Activated gamma-delta T cell treated with anti-CD3 and anti-CD28 coated beads, Interleukin-2, amount 50 U/mL, for 16 hours (primary cell): ENCODE measurements at regions not wholly inside any gene's neighbourhood (a gene's known extent, or its start where the extent isn't known, plus 50 kb on each side); places are given as distances from the start of the nearest gene placed in this dataset.
"Not testable (repeated sequence)": the region's sequence is repeated elsewhere in the genome, so short reads cannot be mapped to it uniquely, and the experiment has no call there.

Source experiments
- DNase-seq: peaks from one replicate; pipeline ENCODE4 v3.0.0-alpha.2; 2020; ENCODE audit warnings: low read depth

DNA sequence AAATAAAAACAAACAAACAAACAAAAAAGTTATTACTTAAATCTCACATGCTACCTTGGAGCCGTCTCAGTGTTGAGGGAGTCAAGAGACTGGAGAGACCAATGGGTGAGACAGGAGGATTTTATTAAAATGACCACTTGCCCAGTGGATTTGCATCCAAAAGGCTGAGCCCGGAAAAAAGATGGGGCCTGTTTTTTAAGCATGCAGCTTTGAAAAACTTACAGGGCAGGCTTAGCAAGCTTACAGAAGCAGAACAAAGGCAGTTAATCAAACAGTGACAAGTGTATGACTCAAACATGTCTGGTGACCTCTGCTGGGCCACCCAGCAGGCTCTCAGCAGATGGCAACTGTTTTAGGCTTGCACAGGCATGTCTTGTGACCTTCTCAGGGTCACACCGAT lies 82.5 kb downstream of the POTEH start:
- not testable (repeated sequence) for DNase-seq

GRCh38 chr22:15775118-15775517 lies 85.3 kb downstream of the POTEH start:
- not testable (repeated sequence) for DNase-seq

DNA sequence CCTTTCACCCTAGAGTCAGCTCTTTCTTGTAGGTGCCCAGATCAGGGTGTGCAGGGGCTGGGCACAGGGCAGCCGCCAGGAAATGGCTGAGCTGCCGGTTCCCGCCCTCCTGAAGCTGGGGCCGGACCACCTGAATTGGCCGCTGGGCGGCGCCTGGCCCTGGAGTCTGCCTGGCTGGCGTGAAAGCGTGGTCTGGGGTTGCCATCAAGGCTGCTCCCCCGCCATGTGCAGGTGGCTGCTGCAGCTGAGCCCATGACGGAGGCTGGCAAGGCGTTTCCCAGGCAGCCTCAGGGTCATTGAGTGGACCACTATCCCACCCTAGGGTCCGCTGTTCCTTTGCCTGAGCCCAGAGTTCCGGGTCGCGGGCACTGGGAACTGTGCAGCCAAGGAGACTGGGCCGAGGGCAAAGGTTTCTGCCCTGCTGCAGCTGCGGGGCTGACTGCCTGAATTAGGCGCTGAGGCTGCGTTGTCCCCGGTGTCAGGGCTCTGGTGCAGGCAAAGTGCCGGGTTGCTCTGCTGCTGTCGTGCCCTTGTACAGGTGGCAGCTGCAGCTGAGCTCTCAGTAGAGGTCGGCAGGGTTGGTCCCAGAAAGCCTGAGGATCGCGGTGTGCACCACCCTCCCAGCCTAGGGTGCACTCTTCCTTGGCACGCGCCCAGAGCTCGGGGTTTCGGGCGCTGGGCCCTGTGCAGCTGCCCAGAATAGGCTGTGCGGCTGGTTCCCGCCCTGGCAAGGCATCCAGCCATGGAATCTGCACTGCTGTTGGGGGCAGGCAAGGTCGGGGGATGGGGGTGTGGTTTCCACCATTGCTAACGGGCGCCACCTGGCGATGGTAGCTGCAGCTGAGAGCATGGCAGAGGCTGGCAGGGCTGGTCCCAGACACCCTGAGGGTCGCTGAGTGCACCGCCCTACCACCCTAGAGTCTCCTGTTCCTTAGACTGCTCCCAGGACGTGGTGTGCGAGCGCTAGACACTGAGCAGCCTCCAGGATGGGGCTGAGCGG lies 86.1 kb downstream of the POTEH start:
- DNase-seq, result not testable (repeated sequence)

GRCh38 chr22:15776727-15777126 lies 86.9 kb downstream of the POTEH start:
- DNase-seq, result not testable (repeated sequence)

- DNase-seq, result not testable (repeated sequence)
Measured at GRCh38 chr22:15777150-15777549, 87.3 kb downstream of the POTEH start.

DNA sequence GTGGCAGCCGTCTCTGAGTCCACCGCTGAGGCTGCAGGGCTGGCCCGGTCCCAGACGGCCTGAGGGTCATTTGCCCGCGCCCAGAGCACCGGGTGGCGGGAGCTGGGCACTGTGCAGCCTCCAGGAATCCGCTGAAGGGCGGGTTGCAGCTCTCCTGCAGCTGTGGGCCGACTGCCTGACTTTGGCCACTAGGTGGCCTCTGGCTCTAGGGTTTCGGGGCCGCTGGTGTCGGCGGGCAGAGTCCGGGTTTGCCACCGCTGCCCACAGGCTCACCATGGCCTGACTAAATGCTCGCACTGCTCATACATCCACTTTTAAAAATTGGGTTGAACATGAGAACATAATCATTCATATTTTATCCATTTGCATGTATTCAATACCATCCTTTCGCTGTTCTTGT lies 87.7 kb downstream of the POTEH start:
- not testable (repeated sequence) for DNase-seq

GRCh38 chr22:15778366-15778765 lies 88.5 kb downstream of the POTEH start:
- not testable (repeated sequence) for DNase-seq

- DNase-seq, result not testable (repeated sequence)
Measured at GRCh38 chr22:15781652-15782051, 91.8 kb downstream of the POTEH start.

GRCh38 chr22:15782933-15783332 lies 93.1 kb downstream of the POTEH start:
- not testable (repeated sequence) for DNase-seq

GRCh38 chr22:15784383-15785085 lies 94.7 kb downstream of the POTEH start:
- DNase-seq, result not testable (repeated sequence)

GRCh38 chr22:15786942-15787733 lies 97.3 kb downstream of the POTEH start:
- DNase-seq, result not testable (repeated sequence)

DNA sequence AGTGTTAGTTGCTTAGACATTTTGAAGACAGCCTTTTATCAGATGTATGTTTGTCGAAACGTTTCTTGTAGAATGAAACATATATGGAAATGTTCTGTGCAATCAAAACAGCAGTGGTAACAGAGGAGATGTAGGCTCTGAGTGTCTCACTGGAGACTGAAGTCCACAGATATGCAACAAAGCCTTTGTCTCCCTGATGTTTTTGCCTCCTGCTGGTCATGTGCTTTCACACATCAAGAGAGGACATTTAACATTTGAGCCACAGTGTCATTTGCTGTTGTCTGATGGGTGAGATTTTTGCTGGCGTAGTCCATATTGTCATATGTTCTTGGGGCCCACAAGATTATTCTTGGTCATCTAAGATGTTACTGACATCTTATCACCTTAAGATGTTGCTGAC lies 101.7 kb downstream of the POTEH start:
- DNase-seq, result not testable (repeated sequence)

DNA sequence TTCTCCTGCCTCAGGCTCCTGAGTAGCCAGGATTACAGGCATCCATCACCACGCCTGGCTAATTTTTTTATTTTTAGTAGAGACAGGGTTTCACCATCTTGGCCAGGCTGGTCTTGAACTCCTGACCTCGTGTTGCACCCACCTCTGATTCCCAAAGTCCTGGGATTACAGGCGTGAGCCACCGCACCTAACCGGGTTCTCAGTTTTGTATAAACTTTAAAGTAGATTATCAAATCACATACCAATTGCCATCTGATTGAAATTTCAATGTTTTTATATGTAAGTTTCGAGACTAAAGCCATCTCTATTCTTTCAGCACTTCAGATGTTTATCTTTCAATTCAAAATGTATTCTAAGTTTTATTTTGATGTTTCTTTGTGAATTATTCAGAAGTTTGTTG lies 110.1 kb downstream of the POTEH start:
- not testable (repeated sequence) for DNase-seq

- DNase-seq, result not testable (repeated sequence)
Measured at GRCh38 chr22:15811141-15811540, 121.3 kb downstream of the POTEH start.

GRCh38 chr22:15815783-15816182 lies 126.0 kb downstream of the POTEH start:
- not testable (repeated sequence) for DNase-seq

GRCh38 chr22:15816470-15816869 lies 126.6 kb downstream of the POTEH start:
- DNase-seq, result not testable (repeated sequence)

GRCh38 chr22:15817264-15817663 lies 127.4 kb downstream of the POTEH start:
- DNase-seq, result not testable (repeated sequence)

DNA sequence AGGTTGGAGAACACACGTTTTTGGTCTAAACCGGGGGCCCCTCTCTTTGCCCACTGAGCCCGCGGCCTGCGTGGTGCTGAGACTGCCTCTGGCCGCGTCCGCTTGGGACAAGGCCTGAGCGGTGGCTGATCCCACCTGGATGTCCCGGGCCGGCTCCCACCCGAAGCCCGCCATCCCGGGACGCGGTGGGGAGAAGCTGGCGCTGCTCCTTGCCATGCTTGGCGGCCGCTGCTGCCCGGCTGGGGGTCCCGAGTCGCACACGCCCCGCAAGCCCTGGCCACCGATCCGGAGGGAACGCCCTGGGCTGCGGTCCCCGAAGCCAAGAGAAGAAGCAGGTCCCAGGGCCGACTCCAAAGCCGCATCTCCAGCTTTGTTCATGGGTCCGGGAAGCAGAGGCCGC lies 130.1 kb downstream of the POTEH start:
- DNase-seq, result not testable (repeated sequence)

GRCh38 chr22:15821088-15821487 lies 131.3 kb downstream of the POTEH start:
- not testable (repeated sequence) for DNase-seq

- not testable (repeated sequence) for DNase-seq
Measured at GRCh38 chr22:15822001-15822400, 132.2 kb downstream of the POTEH start.

DNA sequence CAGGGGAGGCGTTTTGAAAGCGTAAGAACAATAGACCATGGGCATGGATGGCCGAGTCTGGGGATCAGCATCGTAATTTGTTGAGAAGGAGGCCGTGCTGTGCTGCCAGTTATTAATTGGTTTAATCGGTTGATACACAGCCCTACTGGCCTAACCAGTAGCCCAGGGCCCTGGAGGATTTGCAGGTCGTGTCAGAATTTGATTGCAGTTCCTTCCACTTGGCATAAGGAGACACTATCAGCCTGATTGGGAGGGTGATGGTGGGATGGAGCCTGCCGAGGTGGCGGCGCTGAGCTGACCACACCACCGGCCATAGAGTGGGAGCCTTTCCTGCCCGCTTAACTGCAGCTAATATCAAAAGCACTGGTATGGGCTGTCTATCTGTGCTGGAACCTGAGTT lies 133.4 kb downstream of the POTEH start:
- DNase-seq, result not testable (repeated sequence)

DNA sequence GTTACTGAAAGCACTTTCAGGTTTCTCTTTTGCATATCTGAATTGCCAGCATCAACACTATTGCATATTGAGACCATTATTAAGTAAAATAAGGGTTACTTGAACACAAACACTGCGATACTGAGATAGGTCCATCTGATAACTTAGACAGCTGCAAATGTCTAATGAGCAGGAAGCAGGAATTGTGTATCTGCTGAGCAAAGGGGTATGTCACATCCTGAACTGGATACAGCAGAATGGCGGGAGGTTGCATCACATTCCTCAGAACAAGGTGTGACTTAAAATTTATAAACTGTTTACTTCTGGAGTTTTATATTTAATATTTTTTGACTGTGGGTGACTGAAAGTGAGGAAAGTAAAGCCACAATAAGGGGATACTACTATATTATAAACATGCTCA lies 142.4 kb downstream of the POTEH start:
- DNase-seq, result not testable (repeated sequence)
